Ishikawa (cell line): ENCODE measurements at regions not wholly inside any gene's neighbourhood (a gene's known extent, or its start where the extent isn't known, plus 50 kb on each side); places are given as distances from the start of the nearest gene placed in this dataset.

Experiments
- CEBPB ChIP-seq: IDR thresholded peaks from 2 replicates; pipeline ENCODE4 v1.6.1; 2012
- EGR1 ChIP-seq: IDR thresholded peaks from 2 replicates; pipeline ENCODE4 v1.6.1; 2012
- EP300 ChIP-seq: IDR thresholded peaks from 2 replicates; pipeline ENCODE4 v1.6.1; 2012; ENCODE audit warnings: borderline replicate concordance
- FOXM1 ChIP-seq: IDR thresholded peaks from 2 replicates; pipeline ENCODE4 v1.6.1; 2012; ENCODE audit warnings: low read depth, borderline replicate concordance
- NFIC ChIP-seq: IDR thresholded peaks from 2 replicates; pipeline ENCODE4 v1.6.1; 2012
- RAD21 ChIP-seq: IDR thresholded peaks from 2 replicates; pipeline ENCODE4 v1.6.1; 2012; ENCODE audit warnings: low read depth
- TAF1 ChIP-seq: IDR thresholded peaks from 2 replicates; pipeline ENCODE4 v1.6.1; 2012; ENCODE audit warnings: low read depth, mild to moderate bottlenecking
- TCF12 ChIP-seq: IDR thresholded peaks from 2 replicates; pipeline ENCODE4 v1.6.1; 2012; ENCODE audit warnings: low read depth
- YY1 ChIP-seq: IDR thresholded peaks from 2 replicates; pipeline ENCODE4 v1.6.1; 2012; ENCODE audit warnings: low read depth
- ZBTB7A ChIP-seq: IDR thresholded peaks from 2 replicates; pipeline ENCODE4 v1.6.1; 2012; ENCODE audit warnings: low read depth
- TF ChIP-seq, protein P1 (sequence below): IDR thresholded peaks from 2 replicates; pipeline ENCODE4 v1.6.1; 2012; ENCODE audit warnings: low read depth, mild to moderate bottlenecking
- TF ChIP-seq, protein P2 (sequence below): IDR thresholded peaks from 2 replicates; pipeline ENCODE4 v1.6.1; 2012
- TF ChIP-seq, protein P3 (sequence below): IDR thresholded peaks from 2 replicates; pipeline ENCODE4 v1.6.1; 2012

DNA sequence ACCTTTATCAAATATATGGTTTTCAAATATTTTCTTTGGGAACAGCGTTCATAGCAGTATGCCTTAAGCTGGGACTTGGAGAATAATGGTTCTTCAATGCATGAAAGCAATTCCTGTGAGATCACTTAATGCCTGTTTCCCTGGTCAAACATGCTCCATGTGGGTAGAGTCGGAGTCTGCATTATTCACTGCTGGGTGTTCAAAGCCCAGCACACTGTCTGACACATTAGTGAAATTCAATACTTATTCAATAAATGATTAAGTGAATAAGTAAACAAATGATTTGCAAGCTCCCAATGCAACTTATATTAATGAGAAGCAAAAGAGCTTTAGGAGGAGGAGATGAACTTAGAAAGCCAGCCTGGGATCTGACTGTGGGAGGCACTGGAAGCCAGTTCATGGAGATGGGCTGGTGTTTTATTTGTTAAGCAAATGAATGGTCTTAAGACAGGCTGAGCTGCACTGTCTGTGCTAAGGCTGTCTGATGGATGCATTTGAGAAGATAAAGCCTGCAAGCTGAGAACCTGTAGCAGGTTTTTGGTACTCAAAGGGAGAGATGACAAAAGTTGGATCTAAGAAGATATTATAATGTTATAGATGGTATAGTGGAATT is 490.8 kb downstream of the MCTP2 start:
- TF ChIP-seq NFIC (no peak), EP300 (no peak), CEBPB (no peak), EGR1 (no peak), TAF1 (no peak), FOXM1 (no peak), YY1 (no peak), RAD21 (no peak), ZBTB7A (no peak), TCF12 (no peak)
- TF ChIP-seq, protein P1, sequence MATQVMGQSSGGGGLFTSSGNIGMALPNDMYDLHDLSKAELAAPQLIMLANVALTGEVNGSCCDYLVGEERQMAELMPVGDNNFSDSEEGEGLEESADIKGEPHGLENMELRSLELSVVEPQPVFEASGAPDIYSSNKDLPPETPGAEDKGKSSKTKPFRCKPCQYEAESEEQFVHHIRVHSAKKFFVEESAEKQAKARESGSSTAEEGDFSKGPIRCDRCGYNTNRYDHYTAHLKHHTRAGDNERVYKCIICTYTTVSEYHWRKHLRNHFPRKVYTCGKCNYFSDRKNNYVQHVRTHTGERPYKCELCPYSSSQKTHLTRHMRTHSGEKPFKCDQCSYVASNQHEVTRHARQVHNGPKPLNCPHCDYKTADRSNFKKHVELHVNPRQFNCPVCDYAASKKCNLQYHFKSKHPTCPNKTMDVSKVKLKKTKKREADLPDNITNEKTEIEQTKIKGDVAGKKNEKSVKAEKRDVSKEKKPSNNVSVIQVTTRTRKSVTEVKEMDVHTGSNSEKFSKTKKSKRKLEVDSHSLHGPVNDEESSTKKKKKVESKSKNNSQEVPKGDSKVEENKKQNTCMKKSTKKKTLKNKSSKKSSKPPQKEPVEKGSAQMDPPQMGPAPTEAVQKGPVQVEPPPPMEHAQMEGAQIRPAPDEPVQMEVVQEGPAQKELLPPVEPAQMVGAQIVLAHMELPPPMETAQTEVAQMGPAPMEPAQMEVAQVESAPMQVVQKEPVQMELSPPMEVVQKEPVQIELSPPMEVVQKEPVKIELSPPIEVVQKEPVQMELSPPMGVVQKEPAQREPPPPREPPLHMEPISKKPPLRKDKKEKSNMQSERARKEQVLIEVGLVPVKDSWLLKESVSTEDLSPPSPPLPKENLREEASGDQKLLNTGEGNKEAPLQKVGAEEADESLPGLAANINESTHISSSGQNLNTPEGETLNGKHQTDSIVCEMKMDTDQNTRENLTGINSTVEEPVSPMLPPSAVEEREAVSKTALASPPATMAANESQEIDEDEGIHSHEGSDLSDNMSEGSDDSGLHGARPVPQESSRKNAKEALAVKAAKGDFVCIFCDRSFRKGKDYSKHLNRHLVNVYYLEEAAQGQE: no peak
- TF ChIP-seq, protein P2, sequence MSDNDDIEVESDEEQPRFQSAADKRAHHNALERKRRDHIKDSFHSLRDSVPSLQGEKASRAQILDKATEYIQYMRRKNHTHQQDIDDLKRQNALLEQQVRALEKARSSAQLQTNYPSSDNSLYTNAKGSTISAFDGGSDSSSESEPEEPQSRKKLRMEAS: no peak
- TF ChIP-seq, protein P3, sequence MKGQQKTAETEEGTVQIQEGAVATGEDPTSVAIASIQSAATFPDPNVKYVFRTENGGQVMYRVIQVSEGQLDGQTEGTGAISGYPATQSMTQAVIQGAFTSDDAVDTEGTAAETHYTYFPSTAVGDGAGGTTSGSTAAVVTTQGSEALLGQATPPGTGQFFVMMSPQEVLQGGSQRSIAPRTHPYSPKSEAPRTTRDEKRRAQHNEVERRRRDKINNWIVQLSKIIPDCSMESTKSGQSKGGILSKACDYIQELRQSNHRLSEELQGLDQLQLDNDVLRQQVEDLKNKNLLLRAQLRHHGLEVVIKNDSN: no peak
